PC-9 (cell line): ENCODE measurements at regions not wholly inside any gene's neighbourhood (a gene's known extent, or its start where the extent isn't known, plus 50 kb on each side); places are given as distances from the start of the nearest gene placed in this dataset.

Experiments used
- EZH2 ChIP-seq: fragments of 200-600 bp; sonication (generic); IDR thresholded peaks from 2 replicates; pipeline ENCODE4 v1.8.0; 2017; ENCODE audit warnings: antibody characterized with exemption, low read depth
- TF ChIP-seq, protein P1 (sequence below): fragments of 200-600 bp; sonication (generic); conservative IDR thresholded peaks from 2 replicates; pipeline ENCODE4 v1.6.1; 2017; ENCODE audit warnings: mixed run types, antibody characterized with exemption, mild to moderate bottlenecking, moderate library complexity

DNA sequence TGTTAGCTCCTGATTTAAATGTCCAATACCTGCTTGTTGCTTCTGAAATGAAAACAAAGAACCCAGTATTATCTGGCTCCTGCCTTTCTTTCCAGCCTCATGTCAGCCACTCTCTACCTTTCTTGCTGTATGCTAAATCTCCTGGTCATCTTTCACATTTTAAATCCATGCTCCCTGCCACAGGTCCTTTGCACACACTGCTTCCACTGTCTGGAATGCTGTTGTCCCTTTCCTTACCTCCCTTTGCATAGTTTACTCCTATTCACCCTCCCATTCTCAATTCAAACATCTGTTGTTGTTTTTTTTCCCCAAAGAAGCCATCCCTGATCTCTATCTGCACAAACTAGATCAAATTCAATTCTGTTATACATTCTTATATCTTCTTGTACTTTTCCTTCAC lies 97.0 kb upstream of the NR4A3 start:
- TF ChIP-seq, protein P1, sequence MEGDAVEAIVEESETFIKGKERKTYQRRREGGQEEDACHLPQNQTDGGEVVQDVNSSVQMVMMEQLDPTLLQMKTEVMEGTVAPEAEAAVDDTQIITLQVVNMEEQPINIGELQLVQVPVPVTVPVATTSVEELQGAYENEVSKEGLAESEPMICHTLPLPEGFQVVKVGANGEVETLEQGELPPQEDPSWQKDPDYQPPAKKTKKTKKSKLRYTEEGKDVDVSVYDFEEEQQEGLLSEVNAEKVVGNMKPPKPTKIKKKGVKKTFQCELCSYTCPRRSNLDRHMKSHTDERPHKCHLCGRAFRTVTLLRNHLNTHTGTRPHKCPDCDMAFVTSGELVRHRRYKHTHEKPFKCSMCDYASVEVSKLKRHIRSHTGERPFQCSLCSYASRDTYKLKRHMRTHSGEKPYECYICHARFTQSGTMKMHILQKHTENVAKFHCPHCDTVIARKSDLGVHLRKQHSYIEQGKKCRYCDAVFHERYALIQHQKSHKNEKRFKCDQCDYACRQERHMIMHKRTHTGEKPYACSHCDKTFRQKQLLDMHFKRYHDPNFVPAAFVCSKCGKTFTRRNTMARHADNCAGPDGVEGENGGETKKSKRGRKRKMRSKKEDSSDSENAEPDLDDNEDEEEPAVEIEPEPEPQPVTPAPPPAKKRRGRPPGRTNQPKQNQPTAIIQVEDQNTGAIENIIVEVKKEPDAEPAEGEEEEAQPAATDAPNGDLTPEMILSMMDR: no peak
- no peak for TF ChIP-seq EZH2
